GM21786 (cell line): ENCODE measurements at regions not wholly inside any gene's neighbourhood (a gene's known extent, or its start where the extent isn't known, plus 50 kb on each side); places are given as distances from the start of the nearest gene placed in this dataset.
"Not testable (repeated sequence)": the region's sequence is repeated elsewhere in the genome, so short reads cannot be mapped to it uniquely, and the experiment has no call there.

ENCODE experiments used
- ATAC-seq: cut with Tn5 transposase; IDR thresholded peaks from one replicate; pipeline ENCODE4 v1.9.1; 2021; ENCODE audit not compliant: unreplicated experiment

DNA sequence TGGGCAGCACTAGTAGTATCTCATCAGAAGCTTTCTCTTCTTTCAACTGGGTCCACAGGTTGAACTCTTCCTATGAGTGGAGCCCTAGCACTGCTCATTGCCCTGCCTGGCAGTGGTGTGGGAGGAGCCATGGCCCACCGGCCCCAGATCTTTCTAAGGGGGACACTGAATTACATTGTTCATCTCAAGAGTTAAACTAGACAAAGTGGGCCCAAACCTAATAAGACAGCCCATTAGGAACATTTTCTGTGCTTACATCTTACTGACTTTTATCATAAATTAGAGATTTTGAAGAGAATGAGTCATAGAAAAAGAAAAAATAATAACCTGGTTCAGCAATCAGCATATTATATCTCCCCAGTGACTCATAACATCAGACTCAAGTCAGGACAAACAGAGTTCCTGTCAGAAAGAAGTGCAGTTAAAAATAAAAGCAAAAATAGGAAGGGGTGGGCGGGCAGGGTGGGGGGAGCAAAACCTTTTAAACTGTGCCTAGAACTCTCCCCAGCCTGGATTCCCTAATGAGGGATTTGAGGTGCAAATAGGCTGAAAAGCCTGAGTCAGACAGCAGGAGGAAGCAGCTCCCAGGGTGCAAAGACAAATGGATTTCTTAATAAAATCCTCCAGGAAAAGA is 161.6 kb upstream of the TRIB2 start:
- no peak for ATAC-seq

DNA sequence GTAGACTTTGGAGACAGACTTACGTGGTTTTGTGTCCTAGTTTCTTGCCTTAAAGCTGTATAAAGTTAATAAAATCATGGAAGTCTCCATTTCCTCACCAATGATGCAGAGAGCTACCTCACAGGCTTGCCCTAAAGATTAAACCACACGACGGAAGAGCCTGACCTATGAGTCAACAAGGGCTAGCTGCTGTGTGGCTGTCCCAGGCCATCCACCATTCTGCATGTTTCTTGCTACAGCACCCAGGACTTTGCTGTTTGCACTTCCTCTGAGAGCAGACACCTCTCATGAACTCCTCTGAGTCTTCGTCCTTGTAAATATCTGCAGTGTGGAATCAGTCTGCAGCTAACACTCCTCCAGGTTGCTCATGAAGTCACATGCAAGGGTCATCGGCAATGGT is 160.0 kb upstream of the TRIB2 start:
- ATAC-seq = no peak

DNA sequence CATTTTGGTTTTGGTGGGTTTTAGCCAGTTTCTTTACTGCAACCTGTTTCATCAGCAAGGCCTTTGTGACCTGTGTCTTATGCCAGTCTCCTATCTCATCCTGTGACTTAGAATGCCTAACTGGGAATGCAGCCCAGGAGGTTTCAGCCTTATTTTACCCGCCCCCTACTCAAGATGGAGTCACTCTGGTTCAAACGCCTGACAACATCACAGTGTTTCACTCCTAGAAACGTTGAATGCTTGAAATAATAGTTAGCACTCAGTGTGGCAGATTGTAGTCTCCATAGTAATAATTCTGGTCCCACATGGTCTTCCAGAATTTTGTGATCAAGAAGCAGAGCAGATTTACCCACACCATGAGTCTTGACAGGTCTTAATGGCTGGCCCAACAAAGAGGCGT is 159.0 kb upstream of the TRIB2 start:
- ATAC-seq = no peak

DNA sequence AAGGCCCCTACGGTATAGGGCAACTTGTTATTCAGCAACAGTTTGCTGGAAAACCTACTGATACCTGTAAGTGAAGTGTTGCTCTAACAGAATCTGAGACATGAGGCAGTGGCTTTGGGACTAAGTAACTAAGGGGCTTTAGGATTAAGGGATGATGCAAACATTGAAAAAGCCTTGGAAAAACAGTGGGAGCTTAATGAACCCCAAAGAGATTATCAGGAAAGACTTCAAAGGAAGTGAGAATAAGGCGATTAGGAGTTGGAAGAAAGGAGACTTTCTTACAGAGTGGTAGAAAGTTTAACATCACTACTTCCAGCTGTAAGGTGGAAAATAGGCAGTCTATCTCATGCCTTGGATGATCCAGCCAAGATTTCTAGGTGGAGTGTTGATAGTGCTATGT is 158.2 kb upstream of the TRIB2 start:
- ATAC-seq = no peak

DNA sequence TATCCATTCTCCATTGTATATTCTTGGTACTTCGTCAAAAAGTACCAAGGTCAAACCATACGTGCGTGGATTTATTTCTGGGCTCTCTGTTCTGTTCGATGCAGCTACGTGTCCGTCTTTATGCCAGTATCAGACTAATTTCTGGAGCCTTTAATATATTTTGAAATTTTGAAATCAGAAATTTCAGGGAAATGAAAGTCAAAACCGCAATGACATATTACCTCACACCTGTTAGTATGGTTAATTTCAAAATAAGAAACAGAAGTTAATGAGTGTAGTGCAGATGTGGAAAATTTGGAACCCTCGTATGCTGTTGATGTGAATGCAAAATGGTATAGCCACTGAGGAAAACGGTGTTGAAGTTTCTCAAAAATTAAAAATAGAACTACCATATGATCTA is 156.1 kb upstream of the TRIB2 start:
- ATAC-seq = no peak

GRCh38 chr2:12567411-12567810 is 149.3 kb upstream of the TRIB2 start:
- ATAC-seq = no peak

DNA sequence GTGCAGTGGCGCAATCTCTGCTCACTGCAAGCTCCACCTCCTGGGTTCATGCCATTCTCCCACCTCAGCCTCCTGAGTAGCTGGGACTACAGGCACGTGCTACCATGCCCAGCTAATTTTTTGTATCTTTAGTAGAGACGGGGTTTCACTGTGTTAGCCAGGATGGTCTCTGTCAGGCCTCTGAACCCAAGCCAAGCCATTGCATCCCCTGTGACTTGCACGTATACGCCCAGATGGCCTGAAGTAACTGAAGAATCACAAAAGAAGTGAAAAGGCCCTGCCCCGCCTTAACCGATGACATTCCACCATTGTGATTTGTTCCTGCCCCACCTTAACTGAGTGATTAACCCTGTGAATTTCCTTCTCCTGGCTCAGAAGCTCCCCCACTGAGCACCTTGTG is 147.2 kb upstream of the TRIB2 start:
- not testable (repeated sequence) for ATAC-seq

DNA sequence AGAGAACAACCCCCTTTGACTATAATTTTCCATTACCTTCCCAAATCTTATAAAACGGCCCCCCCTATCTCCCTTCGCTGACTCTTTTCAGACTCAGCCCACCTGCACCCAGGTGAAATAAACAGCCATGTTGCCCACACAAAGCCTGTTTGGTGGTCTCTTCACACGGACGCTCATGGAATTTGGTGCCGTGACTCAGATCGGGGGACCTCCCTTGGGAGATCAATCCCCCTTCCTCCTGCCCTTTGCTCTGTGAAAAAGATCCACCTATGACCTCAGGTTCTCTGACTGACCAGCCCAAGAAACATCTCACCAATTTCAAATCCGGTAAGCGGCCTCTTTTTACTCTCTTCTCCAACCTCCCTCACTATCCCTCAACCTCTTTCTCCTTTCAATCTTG is 146.8 kb upstream of the TRIB2 start:
- ATAC-seq = not testable (repeated sequence)

DNA sequence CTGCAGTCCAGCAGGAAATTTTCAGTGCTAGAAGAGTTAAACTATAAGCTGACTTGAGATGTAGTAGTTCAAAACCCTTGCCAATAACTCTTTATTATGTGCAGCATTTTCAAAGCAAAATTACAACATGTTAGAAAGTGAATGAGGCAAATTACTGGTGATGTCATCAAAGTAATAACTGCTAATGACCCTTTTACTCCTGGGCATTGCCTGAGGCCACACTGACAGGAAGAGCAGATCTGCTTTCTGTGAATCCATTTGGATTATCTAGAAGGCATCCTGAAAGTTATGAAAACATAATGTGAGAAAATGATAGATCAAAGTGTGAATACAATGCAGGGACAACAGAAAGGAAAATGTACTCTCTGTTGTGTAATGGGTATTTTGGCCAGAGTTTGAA is 139.6 kb upstream of the TRIB2 start:
- ATAC-seq = no peak

- ATAC-seq = no peak
These were observed 139.0 kb upstream of the TRIB2 start for GRCh38 chr2:12577567-12578253.

GRCh38 chr2:12579018-12579417 is 137.7 kb upstream of the TRIB2 start:
- no peak for ATAC-seq

- no peak for ATAC-seq
These were observed 132.4 kb upstream of the TRIB2 start for GRCh38 chr2:12584338-12584737.

DNA sequence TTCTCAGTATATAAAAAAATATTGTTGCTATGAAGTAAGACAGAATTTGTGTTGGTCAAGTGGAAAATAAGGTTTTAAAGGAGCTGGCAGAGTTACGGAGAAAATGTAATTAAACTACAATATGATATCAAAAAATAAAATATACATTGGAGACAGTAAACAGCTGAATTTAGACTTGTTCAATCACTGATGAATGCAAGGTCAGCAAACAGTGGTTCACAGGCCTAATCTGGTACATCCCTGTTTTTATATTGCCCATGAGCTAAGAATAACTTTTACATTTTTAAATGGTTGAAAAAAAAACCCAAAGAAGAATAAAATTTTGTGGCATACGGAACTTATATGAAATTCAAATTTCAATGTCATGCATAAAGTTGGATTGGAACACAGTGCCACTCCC is 131.0 kb upstream of the TRIB2 start:
- ATAC-seq = no peak

- ATAC-seq = no peak
These were observed 129.5 kb upstream of the TRIB2 start for GRCh38 chr2:12587228-12587627.

GRCh38 chr2:12587729-12588522 is 128.8 kb upstream of the TRIB2 start:
- peak; percentile 83 for ATAC-seq

GRCh38 chr2:12588986-12589385 is 127.8 kb upstream of the TRIB2 start:
- no peak for ATAC-seq

DNA sequence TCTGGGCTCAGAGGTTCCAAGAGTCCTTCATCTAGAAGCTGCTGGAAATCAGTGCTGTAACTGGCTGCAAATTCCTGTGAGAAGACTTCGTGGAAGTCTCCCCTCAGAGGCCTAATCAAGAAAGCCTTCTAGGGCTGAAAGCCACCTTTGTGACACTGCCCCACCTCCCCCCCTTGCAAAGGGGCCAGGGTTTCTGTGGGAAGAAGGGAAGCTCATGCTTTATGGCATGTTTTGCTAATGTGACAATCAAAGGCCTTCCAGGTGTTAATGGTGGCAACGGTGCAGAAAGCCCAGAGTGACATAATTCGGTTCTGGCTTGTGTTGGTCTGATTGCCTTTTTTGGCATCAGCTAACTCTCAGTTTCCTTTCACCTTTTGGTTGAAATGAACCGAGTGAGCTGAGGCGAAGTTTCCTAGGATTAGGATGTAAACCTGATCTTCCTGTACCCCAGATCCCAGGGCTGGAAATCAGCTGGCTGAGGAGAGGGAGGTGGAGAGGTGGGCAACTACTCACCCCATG is 126.9 kb upstream of the TRIB2 start:
- ATAC-seq = no peak

- no peak for ATAC-seq
These were observed 124.4 kb upstream of the TRIB2 start for GRCh38 chr2:12592296-12592695.

- no peak for ATAC-seq
These were observed 122.1 kb upstream of the TRIB2 start for GRCh38 chr2:12594590-12594989.

GRCh38 chr2:12596771-12597170 is 120.0 kb upstream of the TRIB2 start:
- ATAC-seq = no peak

DNA sequence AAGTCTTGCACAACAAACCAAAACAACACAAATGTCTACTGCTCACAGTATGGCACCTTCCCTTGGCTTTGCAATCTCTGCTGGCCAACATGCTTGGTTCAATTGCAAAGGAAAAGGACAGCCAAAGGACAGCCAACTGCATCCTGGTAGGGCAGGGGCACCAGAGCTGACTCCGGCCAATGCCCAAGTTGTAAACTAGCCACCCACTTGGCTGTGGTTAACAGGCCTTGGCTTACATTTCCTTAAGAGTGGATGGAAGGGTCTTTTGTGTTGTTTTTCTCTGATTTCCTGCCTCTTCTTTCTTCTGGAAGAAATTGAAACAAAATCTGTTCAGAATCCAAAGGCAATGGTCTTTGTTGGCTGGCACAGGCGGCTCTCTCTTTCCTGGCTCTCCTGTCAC is 119.1 kb upstream of the TRIB2 start:
- no peak for ATAC-seq

- ATAC-seq = no peak
These were observed 114.1 kb upstream of the TRIB2 start for GRCh38 chr2:12602661-12603060.
